Lower leg skin (tissue), 3 donors: ENCODE measurements at regions not wholly inside any gene's neighbourhood (a gene's known extent, or its start where the extent isn't known, plus 50 kb on each side); places are given as distances from the start of the nearest gene placed in this dataset.

Experiments used
- POLR2A ChIP-seq, 2 donors: fragments of 450-650 bp; IDR thresholded peaks; one replicate each; pipeline ENCODE4 v1.6.1; 2016 to 2017; ENCODE audit warnings: antibody characterized with exemption in 2 of 2, mild to moderate bottlenecking in 1 of 2, moderate library complexity in 1 of 2
- TF ChIP-seq, protein P1 (sequence below), 3 donors: fragments of 450-650 bp; IDR thresholded peaks; one replicate each; pipeline ENCODE4 v1.5.1; 2016; ENCODE audit warnings: antibody characterized with exemption in 3 of 3, mild to moderate bottlenecking in 3 of 3, moderate library complexity in 2 of 3

DNA sequence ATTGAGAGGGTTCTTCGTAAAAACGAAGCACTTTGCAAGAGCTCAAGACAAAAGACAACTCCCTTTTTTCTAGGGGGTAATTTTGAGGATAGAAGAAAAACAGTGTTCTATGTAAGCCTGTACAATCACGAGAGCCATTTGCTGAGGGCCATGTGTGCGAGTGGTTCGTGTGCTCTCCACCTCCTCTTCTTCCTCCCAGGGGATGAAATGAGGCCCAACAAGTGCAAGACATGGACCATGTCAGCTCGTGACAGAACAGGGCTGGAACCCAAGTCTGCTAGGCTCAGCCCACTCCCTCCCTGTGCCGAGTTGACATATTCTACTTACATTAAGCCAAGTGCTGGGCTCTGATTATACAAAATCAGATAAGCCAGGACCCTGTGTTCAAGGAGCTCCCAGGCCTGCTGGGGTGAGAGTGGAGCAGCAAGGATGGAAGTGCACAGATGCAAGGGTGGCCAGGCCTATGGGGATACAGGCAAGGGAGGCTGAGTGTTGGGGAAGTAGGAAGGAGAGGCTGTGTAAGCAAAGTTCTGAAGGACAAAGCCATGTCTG, 97.9 kb upstream of the MSX2 start:
- TF ChIP-seq, protein P1, sequence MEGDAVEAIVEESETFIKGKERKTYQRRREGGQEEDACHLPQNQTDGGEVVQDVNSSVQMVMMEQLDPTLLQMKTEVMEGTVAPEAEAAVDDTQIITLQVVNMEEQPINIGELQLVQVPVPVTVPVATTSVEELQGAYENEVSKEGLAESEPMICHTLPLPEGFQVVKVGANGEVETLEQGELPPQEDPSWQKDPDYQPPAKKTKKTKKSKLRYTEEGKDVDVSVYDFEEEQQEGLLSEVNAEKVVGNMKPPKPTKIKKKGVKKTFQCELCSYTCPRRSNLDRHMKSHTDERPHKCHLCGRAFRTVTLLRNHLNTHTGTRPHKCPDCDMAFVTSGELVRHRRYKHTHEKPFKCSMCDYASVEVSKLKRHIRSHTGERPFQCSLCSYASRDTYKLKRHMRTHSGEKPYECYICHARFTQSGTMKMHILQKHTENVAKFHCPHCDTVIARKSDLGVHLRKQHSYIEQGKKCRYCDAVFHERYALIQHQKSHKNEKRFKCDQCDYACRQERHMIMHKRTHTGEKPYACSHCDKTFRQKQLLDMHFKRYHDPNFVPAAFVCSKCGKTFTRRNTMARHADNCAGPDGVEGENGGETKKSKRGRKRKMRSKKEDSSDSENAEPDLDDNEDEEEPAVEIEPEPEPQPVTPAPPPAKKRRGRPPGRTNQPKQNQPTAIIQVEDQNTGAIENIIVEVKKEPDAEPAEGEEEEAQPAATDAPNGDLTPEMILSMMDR (IDR thresholded peaks at IDR 0.05): no peak
- TF ChIP-seq POLR2A (IDR thresholded peaks at IDR 0.05): no peak
